HG03280 (cell line): ENCODE measurements at regions not wholly inside any gene's neighbourhood (a gene's known extent, or its start where the extent isn't known, plus 50 kb on each side); places are given as distances from the start of the nearest gene placed in this dataset.

Source experiments
- ATAC-seq: cut with Tn5 transposase; IDR thresholded peaks from one replicate; pipeline ENCODE4 v1.9.1; 2021; ENCODE audit warnings: mild to moderate bottlenecking, moderate library complexity; ENCODE audit not compliant: unreplicated experiment

DNA sequence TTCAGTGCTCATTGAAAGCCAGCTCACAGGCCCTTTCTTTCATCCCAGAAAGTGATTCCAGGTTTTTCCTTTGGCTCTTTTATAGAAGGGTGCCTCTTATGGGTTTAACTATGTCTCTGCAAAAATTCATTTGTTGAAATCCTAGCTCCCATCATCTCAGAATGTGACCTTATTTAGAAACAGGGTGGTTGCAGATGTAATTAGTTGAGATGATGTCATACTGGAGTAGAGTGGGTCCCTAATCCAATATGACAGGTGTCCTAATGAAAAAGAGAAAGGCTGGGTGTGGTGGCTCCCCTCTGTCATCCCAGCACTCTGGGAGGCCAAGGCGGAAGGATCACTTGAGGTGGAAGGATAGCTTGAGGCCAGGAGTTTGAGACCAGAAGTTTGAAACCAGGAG lies 64.2 kb upstream of the FAM20A start:
- ATAC-seq, result no peak

DNA sequence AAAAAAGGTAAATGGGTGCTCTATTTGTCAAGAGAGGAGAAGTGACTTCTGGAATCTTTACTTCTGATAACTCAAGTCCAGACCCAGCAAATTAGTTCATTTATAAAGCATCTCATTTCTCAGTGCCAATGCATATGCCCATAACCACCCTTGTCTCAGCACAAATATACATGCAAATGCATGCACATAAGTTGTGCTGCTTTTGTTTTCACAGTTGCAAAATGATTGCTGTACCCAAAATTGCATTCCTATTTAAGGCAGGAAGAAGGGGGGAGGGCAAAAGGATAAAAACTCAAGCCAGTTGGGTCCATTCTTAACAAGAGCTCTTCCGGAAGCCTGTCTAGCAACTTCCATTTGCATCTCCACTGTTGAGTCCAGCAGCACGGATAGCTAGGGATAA lies 61.3 kb upstream of the FAM20A start:
- no peak for ATAC-seq

DNA sequence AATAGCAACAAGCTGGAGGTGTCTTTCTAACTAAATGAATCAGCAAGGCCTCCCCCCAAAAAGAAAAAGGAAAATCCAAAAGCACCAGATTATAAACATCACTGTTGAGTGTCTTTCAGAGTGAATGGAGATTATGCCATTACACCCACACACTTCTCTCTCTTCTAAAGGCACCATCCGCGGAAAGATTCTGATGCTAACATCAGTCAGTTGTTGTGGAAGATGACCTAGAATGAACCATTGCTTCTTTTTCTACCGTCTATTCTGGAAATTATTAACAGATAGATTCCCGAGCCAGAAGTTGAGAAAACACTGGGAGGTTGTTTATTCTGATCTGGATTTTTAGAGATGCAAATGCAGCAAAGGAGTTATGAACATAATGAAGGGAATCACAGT lies 60.9 kb upstream of the FAM20A start:
- no peak for ATAC-seq

DNA sequence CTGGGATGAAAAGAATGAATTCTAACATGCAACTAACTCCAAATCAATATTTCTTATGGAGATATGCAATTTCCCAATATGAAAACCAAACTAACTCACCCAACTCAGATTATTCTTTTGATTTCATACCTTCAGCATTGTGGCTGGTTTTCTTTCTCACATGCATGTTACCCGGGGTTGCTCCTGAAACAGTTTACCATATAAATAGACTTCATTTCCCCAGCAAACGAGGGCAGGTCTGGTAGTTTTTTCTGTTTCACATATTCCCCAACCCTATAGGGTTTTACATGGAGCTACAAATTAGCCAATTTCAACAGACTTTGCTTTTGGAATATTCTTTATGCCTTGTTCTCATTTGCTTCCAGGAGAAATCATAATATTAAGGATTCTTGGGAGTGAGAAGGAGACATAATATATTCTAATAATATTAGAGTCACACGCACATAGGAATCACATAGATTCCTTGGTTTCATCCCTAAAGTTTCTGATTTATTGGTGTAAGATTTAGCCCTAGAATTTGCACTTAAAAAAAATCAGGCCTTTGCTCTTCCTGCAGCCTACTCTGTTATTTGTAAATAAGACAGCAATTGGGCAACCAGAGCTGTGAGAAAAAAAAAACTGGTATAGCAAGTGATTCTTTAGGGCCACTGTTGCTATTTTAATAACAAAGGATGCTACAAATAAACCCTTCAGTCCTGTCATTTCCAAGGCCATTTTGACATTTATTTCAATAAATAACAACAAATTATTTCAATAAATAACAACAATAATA lies 60.3 kb upstream of the FAM20A start:
- no peak for ATAC-seq

DNA sequence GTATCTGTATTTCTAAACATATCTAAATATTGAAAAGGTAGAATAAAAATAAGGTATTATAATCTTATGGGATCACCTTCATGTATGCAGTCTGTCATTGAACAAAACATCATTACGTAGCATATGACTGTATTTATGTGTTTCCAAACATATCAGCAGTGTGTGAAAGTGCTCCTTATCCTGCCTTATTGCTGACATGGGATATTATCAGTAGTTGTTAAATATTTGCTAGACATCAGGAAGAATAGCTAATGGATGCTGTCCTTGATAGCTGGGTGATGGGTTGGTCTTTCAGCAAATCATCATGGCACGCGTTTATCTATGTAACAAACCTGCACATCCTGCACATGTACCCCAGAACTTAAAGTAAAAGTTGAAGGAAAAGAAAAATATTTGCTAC lies 59.1 kb upstream of the FAM20A start:
- no peak for ATAC-seq

DNA sequence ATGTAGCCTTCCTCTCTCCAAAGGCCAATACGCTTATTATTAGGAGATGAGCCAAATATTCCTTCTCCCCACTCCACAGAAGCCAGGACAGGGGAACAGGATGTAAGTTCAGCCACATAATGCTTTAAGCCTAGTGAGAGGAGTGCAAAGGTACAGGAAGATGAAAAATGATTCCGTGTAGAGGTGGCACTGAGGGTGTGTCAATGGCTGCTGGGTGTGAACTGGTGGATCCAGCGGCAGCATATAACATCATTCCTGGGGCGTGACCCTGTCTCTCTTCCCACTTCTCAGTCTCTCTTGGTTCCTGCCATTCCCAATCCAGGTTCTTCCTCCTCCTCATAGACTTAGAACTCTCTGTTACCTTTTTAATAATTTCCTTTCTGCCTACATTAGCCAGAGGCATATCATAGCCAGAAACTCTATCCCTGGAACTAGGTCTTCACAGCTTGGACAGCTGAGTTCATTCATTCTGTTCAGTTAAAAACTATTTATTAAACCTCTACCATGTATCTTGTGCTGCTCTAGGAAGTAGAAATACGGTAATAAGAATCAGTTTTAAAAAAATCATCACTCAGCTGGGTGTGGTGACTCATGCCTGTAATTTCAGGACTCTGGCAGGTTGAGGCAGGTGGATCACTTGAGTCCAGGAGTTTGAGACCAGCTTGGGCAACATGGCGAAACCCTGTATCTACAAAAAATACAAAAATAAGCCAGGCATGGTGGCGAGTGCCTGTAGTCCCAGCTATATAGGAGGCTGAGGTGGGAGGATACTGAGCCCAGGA lies 58.0 kb upstream of the FAM20A start:
- ATAC-seq, result no peak

DNA sequence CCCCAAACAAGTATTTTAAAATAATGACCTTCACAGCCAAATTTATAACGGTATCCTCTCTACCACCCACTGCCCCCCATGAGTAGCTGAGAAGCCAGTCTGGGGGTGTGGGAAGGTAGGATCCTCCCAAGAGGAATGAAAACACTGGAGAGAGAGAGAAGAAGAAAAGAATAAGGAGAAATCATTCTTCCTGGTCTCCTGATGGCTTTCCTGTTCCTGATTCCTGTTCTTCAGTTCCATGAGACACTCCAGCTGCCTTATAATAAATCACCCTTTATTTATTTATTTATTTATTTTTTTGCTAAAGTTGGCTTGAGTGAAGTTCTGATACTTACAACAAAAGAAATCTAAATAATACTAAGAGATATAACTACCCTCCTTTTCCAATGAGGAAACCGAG lies 56.4 kb upstream of the FAM20A start:
- no peak for ATAC-seq

DNA sequence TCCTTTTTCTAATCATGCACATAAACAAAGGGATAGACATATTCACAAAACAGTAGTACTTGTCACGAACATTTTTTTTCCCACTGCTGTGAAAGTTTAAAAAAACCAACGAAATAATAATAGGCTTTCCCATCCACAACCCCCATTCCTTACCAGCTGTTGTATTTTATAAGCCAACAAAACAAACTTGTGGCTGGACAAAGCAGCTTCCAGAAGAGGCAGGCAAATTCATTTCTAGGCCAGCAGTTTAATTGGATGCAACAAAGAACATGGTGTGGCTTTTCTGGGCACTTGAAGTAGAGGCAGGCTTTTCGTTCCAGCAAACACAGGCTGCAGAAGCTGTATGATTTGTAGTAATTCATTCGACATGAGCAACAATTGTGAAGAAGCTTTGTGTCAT lies 56.0 kb upstream of the FAM20A start:
- ATAC-seq, result no peak

DNA sequence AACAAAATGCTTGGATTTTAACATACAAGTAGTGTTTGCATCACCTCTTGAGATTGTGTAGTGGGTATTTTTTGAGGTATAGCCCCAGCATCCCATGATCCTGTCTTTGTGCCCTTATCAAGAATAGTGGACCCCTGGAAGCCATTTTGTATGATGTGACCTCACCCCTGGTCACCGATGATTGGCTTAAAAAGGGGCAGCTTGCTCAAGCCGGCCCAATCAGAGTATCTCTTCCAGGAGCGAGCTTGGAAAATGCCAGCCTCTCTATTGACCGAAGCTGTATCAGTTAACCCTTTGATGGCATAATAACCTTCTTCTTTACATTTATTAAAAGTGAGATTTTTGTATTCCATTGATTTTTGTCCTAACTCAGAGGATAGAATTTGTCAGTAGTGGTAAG lies 55.5 kb upstream of the FAM20A start:
- no peak for ATAC-seq
